GM21786 (cell line): ENCODE measurements at regions not wholly inside any gene's neighbourhood (a gene's known extent, or its start where the extent isn't known, plus 50 kb on each side); places are given as distances from the start of the nearest gene placed in this dataset.

Experiments used
- ATAC-seq: cut with Tn5 transposase; IDR thresholded peaks from one replicate; pipeline ENCODE4 v1.9.1; 2021; ENCODE audit not compliant: unreplicated experiment

- ATAC-seq: no peak
Observed at GRCh38 chr2:220246386-220246785, 619.0 kb downstream of the SLC4A3 start.

- ATAC-seq: no peak
Observed at GRCh38 chr2:220247588-220248350, 620.3 kb downstream of the SLC4A3 start.

- ATAC-seq: no peak
Observed at GRCh38 chr2:220259662-220260061, 632.2 kb downstream of the SLC4A3 start.

GRCh38 chr2:220263300-220263699 is 635.9 kb downstream of the SLC4A3 start:
- no peak for ATAC-seq

- ATAC-seq: no peak
Observed at GRCh38 chr2:220269367-220269766, 641.9 kb downstream of the SLC4A3 start.

GRCh38 chr2:220270481-220271070 is 643.1 kb downstream of the SLC4A3 start:
- no peak for ATAC-seq

GRCh38 chr2:220272656-220273055 is 645.2 kb downstream of the SLC4A3 start:
- ATAC-seq: no peak

GRCh38 chr2:220273082-220273481 is 645.7 kb downstream of the SLC4A3 start:
- no peak for ATAC-seq

GRCh38 chr2:220275454-220275853 is 648.0 kb downstream of the SLC4A3 start:
- no peak for ATAC-seq

- ATAC-seq: no peak
Observed at GRCh38 chr2:220276741-220277444, 649.5 kb downstream of the SLC4A3 start.

GRCh38 chr2:220277445-220277975 is 650.1 kb downstream of the SLC4A3 start:
- no peak for ATAC-seq

- no peak for ATAC-seq
Observed at GRCh38 chr2:220278022-220278421, 650.6 kb downstream of the SLC4A3 start.

GRCh38 chr2:220279372-220279771 is 651.9 kb downstream of the SLC4A3 start:
- ATAC-seq: no peak

- no peak for ATAC-seq
Observed at GRCh38 chr2:220279840-220280239, 652.4 kb downstream of the SLC4A3 start.

GRCh38 chr2:220280736-220281135 is 653.3 kb downstream of the SLC4A3 start:
- ATAC-seq: no peak

GRCh38 chr2:220281771-220282170 is 654.3 kb downstream of the SLC4A3 start:
- no peak for ATAC-seq

GRCh38 chr2:220282236-220282635 is 654.8 kb downstream of the SLC4A3 start:
- ATAC-seq: no peak

GRCh38 chr2:220293966-220294365 is 666.5 kb downstream of the SLC4A3 start:
- ATAC-seq: no peak

- no peak for ATAC-seq
Observed at GRCh38 chr2:220296174-220296573, 668.7 kb downstream of the SLC4A3 start.

GRCh38 chr2:220297093-220297492 is 669.7 kb downstream of the SLC4A3 start:
- ATAC-seq: no peak

- no peak for ATAC-seq
Observed at GRCh38 chr2:220300806-220301205, 673.4 kb downstream of the SLC4A3 start.

- ATAC-seq: no peak
Observed at GRCh38 chr2:220302756-220303155, 675.3 kb downstream of the SLC4A3 start.
